Liver (tissue), 8 donors: ENCODE measurements at regions not wholly inside any gene's neighbourhood (a gene's known extent, or its start where the extent isn't known, plus 50 kb on each side); places are given as distances from the start of the nearest gene placed in this dataset.

ENCODE experiments used
- DNase-seq: peaks from one replicate; pipeline ENCODE4 v3.0.0-alpha.2; 2017; ENCODE audit warnings: low spot score
- H3K27ac ChIP-seq, 2 donors: one replicate each; pipeline ENCODE4 v1.7.0; 2013; ENCODE audit warnings: inconsistent platforms in 2 of 2, low read length in 2 of 2, control low read depth in 1 of 2, low read depth in 1 of 2, mild to moderate bottlenecking in 1 of 2
- H3K27me3 ChIP-seq, 4 donors: one replicate each; pipeline versions ENCODE4 v1.6.1 to v1.7.0; 2013; ENCODE audit warnings: low read length in 3 of 4, inconsistent platforms in 1 of 4, mild to moderate bottlenecking in 1 of 4, moderate library complexity in 1 of 4; ENCODE audit not compliant: control insufficient read depth in 4 of 4, insufficient read depth in 4 of 4
- H3K36me3 ChIP-seq, 4 donors: one replicate each; pipeline versions ENCODE4 v1.6.1 to v1.7.0; 2013; ENCODE audit warnings: low read length in 3 of 4, mild to moderate bottlenecking in 3 of 4, low read depth in 1 of 4, moderate library complexity in 1 of 4; ENCODE audit not compliant: control insufficient read depth in 4 of 4, insufficient read depth in 3 of 4
- H3K4me1 ChIP-seq, 4 donors: one replicate each; pipeline versions ENCODE4 v1.6.1 to v1.7.0; 2013; ENCODE audit warnings: low read length in 3 of 4, mild to moderate bottlenecking in 3 of 4, moderate library complexity in 1 of 4; ENCODE audit not compliant: control insufficient read depth in 4 of 4, insufficient read depth in 4 of 4
- H3K4me3 ChIP-seq, 3 donors: one replicate each; pipeline versions ENCODE4 v1.6.1 to v1.7.0; 2013; ENCODE audit warnings: low read length in 3 of 3, control low read depth in 1 of 3, low read depth in 1 of 3, mild to moderate bottlenecking in 1 of 3
- H3K9ac ChIP-seq, 2 donors: one replicate each; pipeline ENCODE4 v1.7.0; 2013; ENCODE audit warnings: low read length in 2 of 2, mild to moderate bottlenecking in 2 of 2, moderate library complexity in 2 of 2, control low read depth in 1 of 2, low read depth in 1 of 2
- H3K9me3 ChIP-seq, 4 donors: one replicate each; pipeline versions ENCODE4 v1.6.1 to v1.7.0; 2013; ENCODE audit warnings: low read length in 3 of 4; ENCODE audit not compliant: control insufficient read depth in 4 of 4
- EGR1 ChIP-seq, 2 donors: IDR thresholded peaks; 2 replicates each; pipeline ENCODE4 v1.6.1; 2016 to 2018; ENCODE audit warnings: antibody characterized with exemption in 2 of 2, low read depth in 2 of 2
- FOXA1 ChIP-seq: IDR thresholded peaks from 2 replicates; pipeline ENCODE4 v1.6.1; 2016; ENCODE audit warnings: antibody characterized with exemption
- FOXA2 ChIP-seq: IDR thresholded peaks from 2 replicates; pipeline ENCODE4 v1.6.1; 2016; ENCODE audit warnings: antibody characterized with exemption
- GABPA ChIP-seq, 2 donors: IDR thresholded peaks in 1 of 2; conservative IDR thresholded peaks in 1 of 2; 2 replicates each; pipeline ENCODE4 v1.6.1; 2016; ENCODE audit warnings: antibody characterized with exemption in 2 of 2, mild to moderate bottlenecking in 1 of 2, moderate library complexity in 1 of 2
- HNF4G ChIP-seq: IDR thresholded peaks from 2 replicates; pipeline ENCODE4 v1.6.1; 2016; ENCODE audit warnings: antibody characterized with exemption
- JUND ChIP-seq, 2 donors: IDR thresholded peaks; 2 replicates each; pipeline ENCODE4 v1.6.1; 2016; ENCODE audit warnings: antibody characterized with exemption in 2 of 2
- NR2F2 ChIP-seq: IDR thresholded peaks from 2 replicates; pipeline ENCODE4 v1.6.1; 2016; ENCODE audit warnings: antibody characterized with exemption
- RAD21 ChIP-seq, 2 donors: IDR thresholded peaks; 2 replicates each; pipeline ENCODE4 v1.6.1; 2016; ENCODE audit warnings: antibody characterized with exemption in 2 of 2, mild to moderate bottlenecking in 2 of 2
- RXRA ChIP-seq, 2 donors: IDR thresholded peaks; 2 replicates each; pipeline ENCODE4 v1.6.1; 2017 to 2018; ENCODE audit warnings: antibody characterized with exemption in 2 of 2, mild to moderate bottlenecking in 1 of 2
- SP1 ChIP-seq: IDR thresholded peaks from 2 replicates; pipeline ENCODE4 v1.6.1; 2018; ENCODE audit warnings: antibody characterized with exemption, mild to moderate bottlenecking
- TAF1 ChIP-seq: conservative IDR thresholded peaks from 2 replicates; pipeline ENCODE4 v1.6.1; 2016; ENCODE audit warnings: antibody characterized with exemption, mild to moderate bottlenecking
- YY1 ChIP-seq: IDR thresholded peaks from 2 replicates; pipeline ENCODE4 v1.6.1; 2016; ENCODE audit warnings: antibody characterized with exemption, mild to moderate bottlenecking
- WGBS: extraction: QIAGEN DNeasy Blood & Tissue Kit; methylation state at CpG from one replicate; pipeline ENCODE4 v1.1.7; 2013; 5-methylcytosine and 5-hydroxymethylcytosine counted together
- TF ChIP-seq, protein P1 (sequence below): IDR thresholded peaks from 2 replicates; pipeline ENCODE4 v1.6.1; 2016; ENCODE audit warnings: antibody characterized with exemption, mild to moderate bottlenecking
- TF ChIP-seq, protein P2 (sequence below): IDR thresholded peaks from 2 replicates; pipeline ENCODE4 v1.6.1; 2016; ENCODE audit warnings: antibody characterized with exemption
- TF ChIP-seq, protein P3 (sequence below): IDR thresholded peaks from 2 replicates; pipeline ENCODE4 v1.6.1; 2016; ENCODE audit warnings: antibody characterized with exemption
- TF ChIP-seq, protein P4 (sequence below): IDR thresholded peaks from 2 replicates; pipeline ENCODE4 v1.6.1; 2016; ENCODE audit warnings: antibody characterized with exemption
- TF ChIP-seq, protein P5 (sequence below): fragments of 150-350 bp; IDR thresholded peaks from 2 replicates; pipeline ENCODE4 v1.5.1; 2017; ENCODE audit warnings: improper control_type of control experiment, low read depth, low read length; ENCODE audit not compliant: missing input control
- donor health status: healthy.
- donor health status: healthy.
- donor health status: healthy.
- donor health status: healthy.
- donor health status: healthy.

DNA sequence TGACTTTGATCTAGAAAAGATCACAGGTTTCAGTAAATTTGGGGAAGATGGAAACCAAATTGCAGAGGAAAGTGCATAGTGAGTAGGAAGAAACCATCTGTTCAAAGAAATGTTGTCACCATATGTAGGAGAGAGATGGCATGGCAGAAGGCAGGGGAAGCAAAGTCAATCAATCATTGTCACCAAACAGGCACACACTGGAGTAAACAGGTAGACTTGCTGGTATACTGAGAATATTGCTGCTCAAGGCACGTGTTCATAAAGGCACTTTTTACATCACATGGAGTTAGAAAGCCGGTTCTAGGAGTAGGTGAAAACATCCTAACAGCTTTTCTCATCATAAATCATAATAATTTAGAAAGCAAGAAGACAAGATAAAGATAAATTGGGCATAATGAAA, 550.5 kb upstream of the FAT1 start:
- no peaks in the 10 kb centered on the region for H3K36me3 ChIP-seq
- H3K9ac ChIP-seq, result no peak overlapping the region
- no peak overlapping the region for H3K4me3 ChIP-seq
- H3K27ac ChIP-seq, result no peak overlapping the region
- no peaks in the 10 kb centered on the region for H3K4me1 ChIP-seq
- no peak for DNase-seq
- H3K27me3 ChIP-seq, result peaks cover 0 to 4% (median 0%) of the 10 kb centered on the region in 4 donors
- H3K9me3 ChIP-seq, result no peaks in the 10 kb centered on the region
- 58% methylated on average over 2 of the region's 2 CpGs for WGBS
- no peak for TF ChIP-seq GABPA (IDR thresholded peaks at IDR 0.05 in 1 of 2, conservative IDR thresholded peaks at IDR 0.05 in 1 of 2)

DNA sequence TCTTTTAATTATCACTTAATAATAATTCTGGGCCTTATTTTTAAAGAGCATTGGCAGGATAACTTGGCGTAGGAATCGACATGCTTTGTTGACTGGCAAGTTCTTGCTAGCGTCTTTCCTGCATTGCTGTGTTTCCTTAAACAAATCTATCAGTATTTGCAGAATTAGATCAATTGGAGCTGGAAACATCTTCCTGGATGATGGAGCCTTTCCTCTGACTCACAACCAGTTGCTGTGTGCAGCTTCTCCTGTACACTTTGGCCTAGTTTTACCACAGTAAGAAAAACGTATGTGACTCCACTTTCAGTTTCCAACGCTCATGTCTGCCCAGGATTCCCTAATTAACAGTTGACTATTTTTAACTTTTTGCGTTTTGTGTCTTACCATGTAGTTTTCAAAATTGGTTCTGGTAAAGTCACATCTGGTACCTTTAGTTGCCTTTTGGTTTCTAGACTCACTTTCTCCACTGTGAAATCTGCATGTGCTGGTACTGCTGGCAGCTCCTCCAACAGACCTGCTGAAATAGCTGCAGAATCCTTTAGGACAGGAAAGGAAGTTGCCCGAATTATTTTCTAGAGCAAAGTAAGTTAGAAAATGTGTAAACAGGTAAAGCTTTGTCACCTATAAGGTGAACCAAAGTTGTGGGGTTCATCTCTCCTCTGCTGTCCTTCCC, 553.2 kb upstream of the FAT1 start:
- Histone ChIP-seq H3K27ac (no peak overlapping the region), H3K36me3 (no peaks in the 10 kb centered on the region), H3K4me1 (no peaks in the 10 kb centered on the region), H3K9ac (no peak overlapping the region), H3K27me3 (peaks cover 0 to 4% (median 0%) of the 10 kb centered on the region in 4 donors), H3K9me3 (peaks cover 0 to 1% (median 0%) of the 10 kb centered on the region in 4 donors), H3K4me3 (no peak overlapping the region)
- WGBS, result 65% methylated on average over 7 of the region's 7 CpGs
- TF ChIP-seq, protein P1, sequence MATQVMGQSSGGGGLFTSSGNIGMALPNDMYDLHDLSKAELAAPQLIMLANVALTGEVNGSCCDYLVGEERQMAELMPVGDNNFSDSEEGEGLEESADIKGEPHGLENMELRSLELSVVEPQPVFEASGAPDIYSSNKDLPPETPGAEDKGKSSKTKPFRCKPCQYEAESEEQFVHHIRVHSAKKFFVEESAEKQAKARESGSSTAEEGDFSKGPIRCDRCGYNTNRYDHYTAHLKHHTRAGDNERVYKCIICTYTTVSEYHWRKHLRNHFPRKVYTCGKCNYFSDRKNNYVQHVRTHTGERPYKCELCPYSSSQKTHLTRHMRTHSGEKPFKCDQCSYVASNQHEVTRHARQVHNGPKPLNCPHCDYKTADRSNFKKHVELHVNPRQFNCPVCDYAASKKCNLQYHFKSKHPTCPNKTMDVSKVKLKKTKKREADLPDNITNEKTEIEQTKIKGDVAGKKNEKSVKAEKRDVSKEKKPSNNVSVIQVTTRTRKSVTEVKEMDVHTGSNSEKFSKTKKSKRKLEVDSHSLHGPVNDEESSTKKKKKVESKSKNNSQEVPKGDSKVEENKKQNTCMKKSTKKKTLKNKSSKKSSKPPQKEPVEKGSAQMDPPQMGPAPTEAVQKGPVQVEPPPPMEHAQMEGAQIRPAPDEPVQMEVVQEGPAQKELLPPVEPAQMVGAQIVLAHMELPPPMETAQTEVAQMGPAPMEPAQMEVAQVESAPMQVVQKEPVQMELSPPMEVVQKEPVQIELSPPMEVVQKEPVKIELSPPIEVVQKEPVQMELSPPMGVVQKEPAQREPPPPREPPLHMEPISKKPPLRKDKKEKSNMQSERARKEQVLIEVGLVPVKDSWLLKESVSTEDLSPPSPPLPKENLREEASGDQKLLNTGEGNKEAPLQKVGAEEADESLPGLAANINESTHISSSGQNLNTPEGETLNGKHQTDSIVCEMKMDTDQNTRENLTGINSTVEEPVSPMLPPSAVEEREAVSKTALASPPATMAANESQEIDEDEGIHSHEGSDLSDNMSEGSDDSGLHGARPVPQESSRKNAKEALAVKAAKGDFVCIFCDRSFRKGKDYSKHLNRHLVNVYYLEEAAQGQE, result no peak
- TF ChIP-seq FOXA1 (no peak), EGR1 (IDR thresholded peaks at IDR 0.05; ENCODE audit: low read depth in 2 of 2) (no peak), RAD21 (IDR thresholded peaks at IDR 0.05) (no peak), RXRA (IDR thresholded peaks at IDR 0.05) (no peak)
- DNase-seq, result no peak

DNA sequence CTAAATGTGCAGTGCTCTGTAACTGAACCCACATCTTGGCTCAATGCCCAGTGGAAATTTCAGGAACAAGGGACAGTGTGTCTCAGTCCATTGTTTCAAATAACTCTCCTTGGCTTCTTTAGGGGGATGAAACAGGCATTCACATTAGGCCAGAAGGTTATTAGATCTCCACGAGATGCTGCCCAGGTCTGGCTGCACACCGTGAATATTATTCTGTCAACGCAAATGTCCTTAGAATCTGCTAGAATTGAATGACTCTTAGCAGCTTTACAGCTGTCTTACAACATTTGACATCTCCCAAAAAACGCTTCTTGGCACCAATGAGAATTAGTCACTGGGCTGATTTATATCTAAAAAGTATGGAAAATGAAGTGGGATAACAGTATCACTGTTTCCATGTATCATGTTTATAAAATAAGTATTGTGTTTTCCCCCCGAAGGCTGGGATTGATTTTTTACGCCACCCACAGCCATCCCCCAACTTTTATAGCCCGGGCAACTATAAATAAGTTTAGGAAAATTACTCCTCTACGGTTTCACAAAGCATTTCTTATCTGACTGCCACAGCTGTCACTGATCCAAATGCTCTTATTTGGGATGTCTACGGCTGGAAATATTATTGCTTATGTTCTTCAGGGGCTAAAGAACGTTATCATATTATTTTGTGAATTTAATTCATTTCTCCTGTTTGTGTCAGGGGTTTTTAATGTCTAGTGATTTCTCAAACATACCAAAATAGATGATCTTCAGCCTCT, 559.7 kb upstream of the FAT1 start:
- Histone ChIP-seq H3K36me3 (no peaks in the 10 kb centered on the region), H3K9ac (no peak overlapping the region), H3K9me3 (peaks cover 0 to 1% (median 0%) of the 10 kb centered on the region in 4 donors), H3K4me3 (no peak overlapping the region), H3K4me1 (no peaks in the 10 kb centered on the region), H3K27me3 (peaks cover 0 to 3% (median 0%) of the 10 kb centered on the region in 4 donors), H3K27ac (no peak overlapping the region)
- TF ChIP-seq FOXA1 (no peak), YY1 (no peak), SP1 (no peak), FOXA2 (no peak), RXRA (IDR thresholded peaks at IDR 0.05) (no peak), EGR1 (IDR thresholded peaks at IDR 0.05; ENCODE audit: low read depth in 2 of 2) (no peak), JUND (IDR thresholded peaks at IDR 0.05) (no peak), NR2F2 (no peak), HNF4G (no peak), TAF1 (no peak), RAD21 (IDR thresholded peaks at IDR 0.05) (no peak)
- TF ChIP-seq, protein P2, sequence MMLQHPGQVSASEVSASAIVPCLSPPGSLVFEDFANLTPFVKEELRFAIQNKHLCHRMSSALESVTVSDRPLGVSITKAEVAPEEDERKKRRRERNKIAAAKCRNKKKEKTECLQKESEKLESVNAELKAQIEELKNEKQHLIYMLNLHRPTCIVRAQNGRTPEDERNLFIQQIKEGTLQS, result no peak
- TF ChIP-seq, protein P3, sequence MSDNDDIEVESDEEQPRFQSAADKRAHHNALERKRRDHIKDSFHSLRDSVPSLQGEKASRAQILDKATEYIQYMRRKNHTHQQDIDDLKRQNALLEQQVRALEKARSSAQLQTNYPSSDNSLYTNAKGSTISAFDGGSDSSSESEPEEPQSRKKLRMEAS, result no peak
- TF ChIP-seq, protein P4, sequence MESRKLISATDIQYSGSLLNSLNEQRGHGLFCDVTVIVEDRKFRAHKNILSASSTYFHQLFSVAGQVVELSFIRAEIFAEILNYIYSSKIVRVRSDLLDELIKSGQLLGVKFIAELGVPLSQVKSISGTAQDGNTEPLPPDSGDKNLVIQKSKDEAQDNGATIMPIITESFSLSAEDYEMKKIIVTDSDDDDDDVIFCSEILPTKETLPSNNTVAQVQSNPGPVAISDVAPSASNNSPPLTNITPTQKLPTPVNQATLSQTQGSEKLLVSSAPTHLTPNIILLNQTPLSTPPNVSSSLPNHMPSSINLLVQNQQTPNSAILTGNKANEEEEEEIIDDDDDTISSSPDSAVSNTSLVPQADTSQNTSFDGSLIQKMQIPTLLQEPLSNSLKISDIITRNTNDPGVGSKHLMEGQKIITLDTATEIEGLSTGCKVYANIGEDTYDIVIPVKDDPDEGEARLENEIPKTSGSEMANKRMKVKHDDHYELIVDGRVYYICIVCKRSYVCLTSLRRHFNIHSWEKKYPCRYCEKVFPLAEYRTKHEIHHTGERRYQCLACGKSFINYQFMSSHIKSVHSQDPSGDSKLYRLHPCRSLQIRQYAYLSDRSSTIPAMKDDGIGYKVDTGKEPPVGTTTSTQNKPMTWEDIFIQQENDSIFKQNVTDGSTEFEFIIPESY, result no peak
- TF ChIP-seq, protein P5, sequence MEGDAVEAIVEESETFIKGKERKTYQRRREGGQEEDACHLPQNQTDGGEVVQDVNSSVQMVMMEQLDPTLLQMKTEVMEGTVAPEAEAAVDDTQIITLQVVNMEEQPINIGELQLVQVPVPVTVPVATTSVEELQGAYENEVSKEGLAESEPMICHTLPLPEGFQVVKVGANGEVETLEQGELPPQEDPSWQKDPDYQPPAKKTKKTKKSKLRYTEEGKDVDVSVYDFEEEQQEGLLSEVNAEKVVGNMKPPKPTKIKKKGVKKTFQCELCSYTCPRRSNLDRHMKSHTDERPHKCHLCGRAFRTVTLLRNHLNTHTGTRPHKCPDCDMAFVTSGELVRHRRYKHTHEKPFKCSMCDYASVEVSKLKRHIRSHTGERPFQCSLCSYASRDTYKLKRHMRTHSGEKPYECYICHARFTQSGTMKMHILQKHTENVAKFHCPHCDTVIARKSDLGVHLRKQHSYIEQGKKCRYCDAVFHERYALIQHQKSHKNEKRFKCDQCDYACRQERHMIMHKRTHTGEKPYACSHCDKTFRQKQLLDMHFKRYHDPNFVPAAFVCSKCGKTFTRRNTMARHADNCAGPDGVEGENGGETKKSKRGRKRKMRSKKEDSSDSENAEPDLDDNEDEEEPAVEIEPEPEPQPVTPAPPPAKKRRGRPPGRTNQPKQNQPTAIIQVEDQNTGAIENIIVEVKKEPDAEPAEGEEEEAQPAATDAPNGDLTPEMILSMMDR, result no peak
- DNase-seq, result no peak
- WGBS, result 59% methylated on average over 10 of the region's 10 CpGs
